C1 segment of cervical spinal cord (tissue), 14 donors: ENCODE measurements at regions not wholly inside any gene's neighbourhood (a gene's known extent, or its start where the extent isn't known, plus 50 kb on each side); places are given as distances from the start of the nearest gene placed in this dataset.
A peak's percentile ranks its signal among the peaks of the same experiment; 100 is the strongest.
"Not testable (repeated sequence)": the region's sequence is repeated elsewhere in the genome, so short reads cannot be mapped to it uniquely, and the experiment has no call there.

Experiments used
- DNase-seq, 14 donors: peaks; one replicate each; lab custom pipeline; 2025; lab: John Stamatoyannopoulos, UW

- DNase-seq: no peak
Observed at GRCh38 chr4:135941671-135942070, 1590.6 kb downstream of the PCDH18 start.

GRCh38 chr4:135934026-135934425, 1598.3 kb downstream of the PCDH18 start:
- DNase-seq: no peak

- DNase-seq: no peak
Observed at GRCh38 chr4:135927651-135928050, 1604.6 kb downstream of the PCDH18 start.

GRCh38 chr4:135921081-135921480, 1611.2 kb downstream of the PCDH18 start:
- no peak for DNase-seq

- DNase-seq: no peak
Observed at GRCh38 chr4:135917011-135917410, 1615.3 kb downstream of the PCDH18 start.

- no peak for DNase-seq
Observed at GRCh38 chr4:135900956-135901355, 1631.3 kb downstream of the PCDH18 start.

- not testable (repeated sequence) for DNase-seq
Observed at GRCh38 chr4:135864304-135864703, 1662.7 kb upstream of the PABPC4L start.

- DNase-seq: no peak
Observed at GRCh38 chr4:135840781-135841180, 1639.2 kb upstream of the PABPC4L start.

- no peak for DNase-seq
Observed at GRCh38 chr4:135839712-135840111, 1638.1 kb upstream of the PABPC4L start.

GRCh38 chr4:135838889-135839288, 1637.3 kb upstream of the PABPC4L start:
- peak in 1 of 14 donors; percentile 0 for DNase-seq

GRCh38 chr4:135834471-135834870, 1632.9 kb upstream of the PABPC4L start:
- no peak for DNase-seq

GRCh38 chr4:135833529-135833928, 1631.9 kb upstream of the PABPC4L start:
- no peak for DNase-seq

- no peak for DNase-seq
Observed at GRCh38 chr4:135824759-135825296, 1623.2 kb upstream of the PABPC4L start.

- no peak for DNase-seq
Observed at GRCh38 chr4:135804785-135805184, 1603.2 kb upstream of the PABPC4L start.

GRCh38 chr4:135777361-135777760, 1575.8 kb upstream of the PABPC4L start:
- DNase-seq: no peak

GRCh38 chr4:135775909-135776308, 1574.3 kb upstream of the PABPC4L start:
- DNase-seq: no peak

GRCh38 chr4:135770505-135770904, 1568.9 kb upstream of the PABPC4L start:
- DNase-seq: no peak

- DNase-seq: no peak
Observed at GRCh38 chr4:135744928-135745327, 1543.3 kb upstream of the PABPC4L start.

GRCh38 chr4:135741583-135741982, 1540.0 kb upstream of the PABPC4L start:
- DNase-seq: no peak

GRCh38 chr4:135739354-135739753, 1537.8 kb upstream of the PABPC4L start:
- no peak for DNase-seq

- no peak for DNase-seq
Observed at GRCh38 chr4:135735512-135735911, 1533.9 kb upstream of the PABPC4L start.

- DNase-seq: no peak
Observed at GRCh38 chr4:135732448-135732847, 1530.9 kb upstream of the PABPC4L start.

GRCh38 chr4:135731682-135732081, 1530.1 kb upstream of the PABPC4L start:
- no peak for DNase-seq

- DNase-seq: no peak
Observed at GRCh38 chr4:135724421-135724820, 1522.8 kb upstream of the PABPC4L start.
